GM06990 (cell line): ENCODE measurements at regions not wholly inside any gene's neighbourhood (a gene's known extent, or its start where the extent isn't known, plus 50 kb on each side); places are given as distances from the start of the nearest gene placed in this dataset.

Source experiments
- DNase-seq: peaks from one replicate; pipeline ENCODE4 v3.0.0-alpha.2; 2011; ENCODE audit not compliant: insufficient read length; ENCODE audit errors: extremely low read depth
- H3K27me3 ChIP-seq: replicated peaks from 2 replicates; pipeline ENCODE4 v1.6.0; 2011; ENCODE audit warnings: low read length; ENCODE audit not compliant: control insufficient read depth, insufficient read depth
- H3K36me3 ChIP-seq: 2 replicates; pipeline ENCODE4 v1.5.1; 2011; ENCODE audit warnings: low read length; ENCODE audit not compliant: control insufficient read depth, insufficient read depth
- H3K4me3 ChIP-seq: replicated peaks from 2 replicates; pipeline ENCODE4 v1.5.1; 2011; ENCODE audit warnings: low read depth, mild to moderate bottlenecking, control low read depth, low read length
- TF ChIP-seq, protein P1 (sequence below): IDR thresholded peaks from 2 replicates; pipeline ENCODE4 v1.5.1; 2011; ENCODE audit warnings: low read length, control low read depth, mild to moderate bottlenecking, inconsistent platforms; ENCODE audit not compliant: insufficient read depth, poor library complexity, severe bottlenecking

DNA sequence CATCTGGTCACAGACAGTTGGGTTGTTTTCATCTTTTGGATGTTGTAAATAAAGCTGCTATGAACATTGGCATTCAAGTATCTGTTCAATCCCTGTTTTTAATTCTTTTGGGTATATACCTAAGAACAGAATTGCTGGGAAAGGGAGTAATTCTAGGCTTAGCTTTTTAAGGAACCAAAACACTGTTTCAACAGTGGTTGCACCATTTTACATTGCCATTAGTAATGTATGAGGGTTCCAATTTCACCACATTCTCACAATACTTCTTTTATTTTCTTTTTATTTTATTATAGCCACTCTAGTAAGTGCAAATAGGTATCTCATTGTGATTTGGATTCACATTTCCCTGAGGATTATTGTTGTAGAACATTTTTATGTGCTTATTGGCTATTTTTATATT, 108.9 kb upstream of the GLS start:
- no peak for DNase-seq
- TF ChIP-seq, protein P1, sequence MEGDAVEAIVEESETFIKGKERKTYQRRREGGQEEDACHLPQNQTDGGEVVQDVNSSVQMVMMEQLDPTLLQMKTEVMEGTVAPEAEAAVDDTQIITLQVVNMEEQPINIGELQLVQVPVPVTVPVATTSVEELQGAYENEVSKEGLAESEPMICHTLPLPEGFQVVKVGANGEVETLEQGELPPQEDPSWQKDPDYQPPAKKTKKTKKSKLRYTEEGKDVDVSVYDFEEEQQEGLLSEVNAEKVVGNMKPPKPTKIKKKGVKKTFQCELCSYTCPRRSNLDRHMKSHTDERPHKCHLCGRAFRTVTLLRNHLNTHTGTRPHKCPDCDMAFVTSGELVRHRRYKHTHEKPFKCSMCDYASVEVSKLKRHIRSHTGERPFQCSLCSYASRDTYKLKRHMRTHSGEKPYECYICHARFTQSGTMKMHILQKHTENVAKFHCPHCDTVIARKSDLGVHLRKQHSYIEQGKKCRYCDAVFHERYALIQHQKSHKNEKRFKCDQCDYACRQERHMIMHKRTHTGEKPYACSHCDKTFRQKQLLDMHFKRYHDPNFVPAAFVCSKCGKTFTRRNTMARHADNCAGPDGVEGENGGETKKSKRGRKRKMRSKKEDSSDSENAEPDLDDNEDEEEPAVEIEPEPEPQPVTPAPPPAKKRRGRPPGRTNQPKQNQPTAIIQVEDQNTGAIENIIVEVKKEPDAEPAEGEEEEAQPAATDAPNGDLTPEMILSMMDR: no peak
- H3K27me3 ChIP-seq: no peaks in the 10 kb centered on the region
- no peak overlapping the region for H3K4me3 ChIP-seq
- no peaks in the 10 kb centered on the region for H3K36me3 ChIP-seq

DNA sequence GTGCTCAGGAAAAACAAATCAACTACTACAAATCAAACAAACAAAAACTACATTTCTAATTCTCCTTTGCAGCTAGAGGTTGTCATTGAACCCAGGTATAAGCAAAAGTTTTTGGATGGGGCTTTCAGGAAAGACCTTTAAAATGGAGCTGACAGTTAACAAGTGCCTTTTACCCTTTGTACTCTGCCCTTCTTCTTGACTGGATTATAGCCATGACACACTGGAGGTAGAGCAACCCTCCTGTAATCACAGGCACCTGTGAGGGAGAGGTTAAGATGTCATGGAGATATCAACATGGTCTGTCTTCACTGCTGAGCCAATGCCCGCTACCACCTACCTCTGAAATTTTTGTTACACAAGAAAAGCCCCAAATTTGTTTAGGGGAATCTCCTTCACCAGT, 100.0 kb upstream of the GLS start:
- no peaks in the 10 kb centered on the region for H3K36me3 ChIP-seq
- no peak overlapping the region for H3K4me3 ChIP-seq
- TF ChIP-seq, protein P1: no peak
- H3K27me3 ChIP-seq: no peaks in the 10 kb centered on the region
- DNase-seq: no peak

DNA sequence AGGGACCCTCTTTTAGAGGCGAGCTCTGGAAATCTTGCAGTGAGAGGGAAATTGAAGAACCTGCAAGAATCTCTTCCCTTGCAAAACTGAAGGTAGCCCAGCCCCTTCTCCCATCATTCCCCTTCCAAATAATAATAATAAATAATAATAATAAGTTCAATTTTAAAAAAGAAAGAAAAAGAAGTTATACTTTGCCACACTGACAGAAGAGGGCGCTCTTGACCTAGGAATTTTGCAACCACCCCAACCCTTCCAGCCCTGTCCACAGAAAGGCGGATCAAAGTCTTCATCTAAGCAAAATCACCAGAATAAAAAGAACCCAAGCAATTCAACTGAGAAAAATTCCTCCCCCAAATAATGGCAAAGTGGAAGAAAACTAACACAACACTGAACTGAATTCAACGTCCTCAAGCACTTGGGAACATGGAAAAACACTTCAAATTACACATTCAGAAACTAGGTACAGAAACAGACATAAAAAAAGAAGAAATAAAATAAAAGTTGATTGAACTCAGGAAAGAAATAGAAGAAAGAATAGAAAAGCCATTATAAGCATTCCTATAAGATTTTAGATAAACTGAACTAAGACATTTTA, 98.9 kb upstream of the GLS start:
- Histone ChIP-seq H3K4me3 (no peak overlapping the region), H3K27me3 (no peaks in the 10 kb centered on the region), H3K36me3 (no peaks in the 10 kb centered on the region)
- TF ChIP-seq, protein P1: peak; percentile 51
- peak; percentile 6 for DNase-seq

DNA sequence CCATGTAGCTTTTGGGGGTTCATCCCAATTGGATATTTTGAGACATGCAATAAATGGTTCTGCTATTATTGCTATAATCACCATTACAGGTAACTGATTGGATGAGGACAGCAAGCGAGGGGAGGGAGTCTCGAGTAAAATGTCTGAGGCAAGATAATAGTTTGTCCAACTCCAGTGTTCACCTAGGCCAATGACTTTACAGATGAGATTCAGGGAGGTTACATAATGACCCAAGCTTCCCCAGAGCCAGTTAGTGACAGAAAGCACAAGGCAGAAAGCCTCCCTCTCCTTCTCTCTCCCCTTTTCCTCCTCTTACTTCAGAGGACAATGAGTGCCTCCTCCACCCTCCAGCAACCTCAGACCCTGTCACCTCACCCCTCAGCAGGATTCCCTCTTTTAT, 98.4 kb upstream of the GLS start:
- no peaks in the 10 kb centered on the region for H3K27me3 ChIP-seq
- no peak overlapping the region for H3K4me3 ChIP-seq
- no peak for DNase-seq
- no peaks in the 10 kb centered on the region for H3K36me3 ChIP-seq
- TF ChIP-seq, protein P1: no peak

DNA sequence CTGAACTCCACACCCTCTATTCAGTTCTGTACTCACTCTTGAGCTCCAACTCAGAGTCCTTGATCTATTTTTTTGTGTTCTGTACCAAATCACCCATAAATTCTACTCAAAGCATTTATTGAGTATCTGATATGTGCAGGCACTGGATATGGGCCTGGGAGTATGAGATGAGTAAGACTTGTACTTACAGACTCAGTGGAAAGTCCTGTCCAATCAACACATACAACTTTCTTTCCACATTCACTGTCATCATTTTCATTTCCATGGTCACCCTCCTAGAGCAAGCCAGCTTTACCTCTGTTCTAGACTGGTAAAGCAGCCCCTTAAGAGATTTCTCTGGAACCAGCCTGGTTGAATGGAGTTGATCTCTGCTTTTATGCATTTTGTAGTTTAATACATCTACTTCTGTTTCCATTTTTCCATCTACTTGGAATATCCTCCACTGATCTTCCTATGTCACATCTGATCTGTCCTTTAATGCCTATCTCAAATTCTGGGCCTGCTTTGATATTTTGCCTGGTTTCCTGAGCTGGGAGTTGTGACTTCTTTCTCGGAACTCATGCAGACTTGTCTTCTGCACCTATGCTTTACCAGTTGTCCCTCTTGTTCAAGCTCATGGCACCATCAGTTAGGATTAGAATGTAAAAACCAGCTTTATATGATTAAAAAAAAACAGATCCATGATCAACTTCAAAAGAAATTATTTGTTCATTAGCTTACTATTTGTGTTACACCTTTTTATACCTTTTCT, 96.9 kb upstream of the GLS start:
- TF ChIP-seq, protein P1: no peak
- no peaks in the 10 kb centered on the region for H3K36me3 ChIP-seq
- H3K4me3 ChIP-seq: no peak overlapping the region
- H3K27me3 ChIP-seq: no peaks in the 10 kb centered on the region
- no peak for DNase-seq
